GM13977 (cell line): ENCODE measurements at regions not wholly inside any gene's neighbourhood (a gene's known extent, or its start where the extent isn't known, plus 50 kb on each side); places are given as distances from the start of the nearest gene placed in this dataset.
A peak's percentile ranks its signal among the peaks of the same experiment; 100 is the strongest.

ENCODE experiments used
- DNase-seq: peaks from one replicate; pipeline ENCODE4 v3.0.0; 2012; ENCODE audit warnings: low spot score
- in situ Hi-C: fragments of 300-500 bp; cut with MboI; formaldehyde crosslinking; loops from one replicate; pipeline ENCODE4 v1.12.0; 2022; ENCODE audit warnings: low sequenced_read_pairs, low pct_unique_long_range_greater_than_20kb, mixed read lengths, inconsistent platforms; ENCODE audit not compliant: unreplicated experiment
- TF ChIP-seq, protein P1 (sequence below): IDR thresholded peaks from 2 replicates; pipeline ENCODE4 v1.5.1; 2012; ENCODE audit warnings: mild to moderate bottlenecking, control low read depth; ENCODE audit not compliant: insufficient read depth; ENCODE audit errors: extremely low read depth, missing control alignments

DNA sequence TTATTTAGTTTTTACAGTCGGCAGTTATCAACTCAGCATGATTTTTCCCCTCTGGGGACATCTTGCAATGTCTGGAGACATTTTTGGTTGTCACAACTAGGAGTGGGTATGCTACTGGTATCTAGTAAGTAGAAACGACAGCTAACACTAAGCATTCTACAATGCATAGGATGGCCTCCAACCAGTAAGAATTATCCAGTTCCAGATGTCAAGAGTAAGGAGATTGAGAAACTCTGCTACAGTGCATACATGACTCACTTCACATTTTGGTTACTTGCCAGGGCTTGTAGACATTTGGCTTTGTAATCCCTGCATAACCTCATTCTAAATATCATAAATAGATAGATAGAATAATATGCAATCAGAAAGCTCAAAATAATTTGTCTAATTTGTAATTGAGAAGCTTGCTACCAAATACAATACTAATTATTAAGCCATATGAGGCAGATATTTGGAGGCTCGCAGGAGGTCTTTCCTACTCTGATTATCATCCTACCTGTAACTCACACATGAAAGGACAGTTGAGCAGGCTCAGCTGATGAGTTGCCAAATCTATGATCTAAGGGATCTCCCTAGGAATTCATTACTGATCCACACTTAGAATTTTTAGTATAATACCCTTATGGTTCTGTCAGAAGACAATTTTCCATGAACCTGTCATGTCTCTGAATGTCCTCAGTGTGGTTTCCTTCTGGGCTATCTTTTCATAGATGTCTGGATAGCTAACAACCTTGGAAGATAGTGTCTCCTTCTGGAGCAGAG lies 346.9 kb upstream of the TLE4 start:
- in situ Hi-C loops = no loop called here
- TF ChIP-seq, protein P1, sequence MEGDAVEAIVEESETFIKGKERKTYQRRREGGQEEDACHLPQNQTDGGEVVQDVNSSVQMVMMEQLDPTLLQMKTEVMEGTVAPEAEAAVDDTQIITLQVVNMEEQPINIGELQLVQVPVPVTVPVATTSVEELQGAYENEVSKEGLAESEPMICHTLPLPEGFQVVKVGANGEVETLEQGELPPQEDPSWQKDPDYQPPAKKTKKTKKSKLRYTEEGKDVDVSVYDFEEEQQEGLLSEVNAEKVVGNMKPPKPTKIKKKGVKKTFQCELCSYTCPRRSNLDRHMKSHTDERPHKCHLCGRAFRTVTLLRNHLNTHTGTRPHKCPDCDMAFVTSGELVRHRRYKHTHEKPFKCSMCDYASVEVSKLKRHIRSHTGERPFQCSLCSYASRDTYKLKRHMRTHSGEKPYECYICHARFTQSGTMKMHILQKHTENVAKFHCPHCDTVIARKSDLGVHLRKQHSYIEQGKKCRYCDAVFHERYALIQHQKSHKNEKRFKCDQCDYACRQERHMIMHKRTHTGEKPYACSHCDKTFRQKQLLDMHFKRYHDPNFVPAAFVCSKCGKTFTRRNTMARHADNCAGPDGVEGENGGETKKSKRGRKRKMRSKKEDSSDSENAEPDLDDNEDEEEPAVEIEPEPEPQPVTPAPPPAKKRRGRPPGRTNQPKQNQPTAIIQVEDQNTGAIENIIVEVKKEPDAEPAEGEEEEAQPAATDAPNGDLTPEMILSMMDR = no peak
- no peak for DNase-seq

DNA sequence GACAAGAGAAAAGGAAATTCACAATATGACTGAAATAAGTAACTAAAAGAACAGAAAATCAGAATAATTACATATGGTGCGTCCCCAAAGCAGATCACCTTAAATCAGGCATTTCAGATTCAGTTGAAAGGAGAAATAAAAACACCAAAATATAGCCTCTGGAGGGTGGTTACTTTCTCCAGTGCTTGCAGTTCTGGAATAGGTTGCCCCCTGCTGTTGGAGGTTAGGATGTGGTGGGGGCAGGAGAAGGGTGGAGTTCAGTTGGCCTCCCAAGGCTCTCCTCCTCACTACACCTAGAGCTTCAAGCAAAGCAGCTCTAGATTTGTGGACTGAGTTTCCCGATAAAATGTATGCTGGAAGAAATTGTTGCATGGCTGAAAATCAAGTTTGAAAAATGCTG lies 338.2 kb upstream of the TLE4 start:
- DNase-seq = peak; percentile 17
- in situ Hi-C loops = no loop called here
- TF ChIP-seq, protein P1 = peak; percentile 35

DNA sequence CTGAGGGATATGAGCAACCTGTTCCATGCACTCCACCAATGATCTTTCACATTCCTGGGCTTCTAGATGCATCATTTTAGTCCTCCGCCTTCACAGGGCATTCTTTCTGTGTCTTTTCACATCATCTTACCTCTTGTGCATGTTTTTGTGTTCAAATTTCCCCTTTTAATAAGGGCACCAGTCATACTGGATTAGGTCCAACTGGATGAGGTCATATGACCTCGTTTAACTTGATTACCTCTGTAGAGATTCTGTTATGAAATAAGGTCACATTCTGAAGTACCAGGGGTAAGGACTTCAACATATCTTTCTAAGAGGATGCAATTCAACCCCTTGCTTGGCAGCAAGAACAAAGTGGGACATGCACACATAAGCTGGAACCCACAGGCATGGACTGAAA lies 335.3 kb upstream of the TLE4 start:
- DNase-seq = no peak
- TF ChIP-seq, protein P1 = no peak
- in situ Hi-C loops = no loop called here

DNA sequence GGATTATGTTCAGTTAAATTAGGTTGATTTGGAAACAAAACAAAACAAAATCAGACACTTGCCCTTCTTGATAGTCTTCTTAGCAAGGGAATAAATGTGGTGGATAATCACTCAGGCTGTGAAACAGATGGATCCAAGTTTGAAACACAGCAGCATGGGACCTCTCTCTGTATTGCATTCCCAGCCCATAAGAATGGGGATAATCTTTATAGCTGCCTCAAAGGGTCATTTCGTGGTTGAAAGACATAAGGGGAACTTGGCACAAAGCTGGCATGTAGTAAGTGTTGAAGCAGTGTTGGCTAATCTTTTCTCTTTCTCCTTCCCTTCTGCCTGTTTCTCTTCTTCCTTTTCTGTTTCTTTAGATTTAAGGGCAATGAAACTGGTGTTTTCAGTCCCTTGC lies 333.9 kb upstream of the TLE4 start:
- in situ Hi-C loops = no loop called here
- no peak for DNase-seq
- TF ChIP-seq, protein P1 = no peak

DNA sequence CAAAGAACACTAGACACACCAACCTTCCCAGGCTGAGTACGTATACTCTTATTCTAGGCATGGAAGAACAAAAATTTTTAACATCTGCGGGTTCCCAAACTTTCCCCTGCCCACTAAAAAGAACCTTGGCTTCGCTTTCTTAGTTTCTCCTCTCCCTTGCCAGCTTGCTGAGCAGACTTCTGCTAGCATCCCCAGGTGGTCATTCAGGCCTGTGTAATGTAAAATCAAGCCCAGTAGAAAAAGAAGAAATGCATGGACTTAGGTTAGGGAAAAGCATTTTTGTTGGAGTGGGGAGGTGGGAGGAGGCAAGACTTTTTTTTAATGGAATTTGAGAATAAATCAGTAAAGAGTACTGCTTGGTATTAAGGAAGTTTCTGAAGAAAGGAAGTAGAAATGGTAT lies 331.0 kb upstream of the TLE4 start:
- no peak for DNase-seq
- TF ChIP-seq, protein P1 = no peak
- in situ Hi-C loops = no loop called here

DNA sequence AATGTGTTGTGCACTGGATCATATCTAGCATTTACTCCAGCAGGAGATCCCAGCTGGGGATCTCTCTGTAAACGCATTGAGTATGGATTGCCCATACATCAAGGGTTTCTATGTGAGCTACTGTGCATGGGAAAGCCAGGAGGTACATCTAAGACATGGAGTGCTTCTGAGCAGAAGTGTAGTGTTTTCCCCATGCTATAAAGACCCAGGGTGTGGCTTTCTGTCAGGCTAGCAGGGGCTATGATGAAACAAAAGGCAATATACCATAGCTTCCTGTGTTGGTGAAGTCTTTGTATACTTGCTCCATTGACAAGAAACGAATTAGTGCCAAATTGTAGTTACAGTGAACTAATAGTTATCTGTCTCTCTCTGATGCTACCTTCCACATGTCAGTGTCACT lies 329.3 kb upstream of the TLE4 start:
- TF ChIP-seq, protein P1 = no peak
- in situ Hi-C loops = no loop called here
- DNase-seq = no peak

DNA sequence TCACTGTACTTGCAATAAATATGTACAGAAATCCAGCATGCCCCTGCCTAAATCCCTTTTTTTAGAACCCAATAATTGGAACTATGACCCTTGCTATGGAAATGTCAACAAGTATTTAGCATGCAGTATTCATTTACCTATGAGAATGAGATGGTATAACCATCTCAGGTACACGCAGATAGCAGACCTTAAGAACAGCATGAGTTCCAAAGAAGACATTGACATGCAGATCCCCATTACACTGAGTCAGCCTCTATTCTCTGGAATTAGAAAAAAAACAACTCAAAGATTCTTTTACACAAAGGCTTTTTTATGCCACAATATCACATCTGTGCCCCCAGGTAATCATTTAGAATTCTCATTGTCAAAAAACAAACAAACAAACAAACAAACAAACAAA lies 325.6 kb upstream of the TLE4 start:
- TF ChIP-seq, protein P1 = no peak
- in situ Hi-C loops = no loop called here
- no peak for DNase-seq
